Mesothelial cell of epicardium (in vitro differentiated cells): ENCODE measurements at regions not wholly inside any gene's neighbourhood (a gene's known extent, or its start where the extent isn't known, plus 50 kb on each side); places are given as distances from the start of the nearest gene placed in this dataset.

ENCODE experiments used
- DNase-seq, 2 experiments: peaks; one replicate each; pipeline ENCODE4 v3.0.0; 2021; ENCODE audit warnings: low spot score in 2 of 2; ENCODE audit not compliant: unreplicated experiment in 2 of 2
- H3K27ac Mint-ChIP-seq: 2 replicates; pipeline ENCODE4 v1.8.0; 2021; ENCODE audit warnings: mixed read lengths
- H3K27me3 Mint-ChIP-seq: 2 replicates; pipeline ENCODE4 v1.8.0; 2021; ENCODE audit warnings: low read depth, mixed read lengths
- H3K36me3 Mint-ChIP-seq: 2 replicates; pipeline ENCODE4 v1.8.0; 2021; ENCODE audit warnings: mixed read lengths
- H3K4me1 Mint-ChIP-seq: 2 replicates; pipeline ENCODE4 v1.8.0; 2021; ENCODE audit warnings: mixed read lengths
- H3K4me3 Mint-ChIP-seq: 2 replicates; pipeline ENCODE4 v1.8.0; 2021; ENCODE audit warnings: mild to moderate bottlenecking, moderate library complexity, mixed read lengths
- H3K9me3 Mint-ChIP-seq: 2 replicates; pipeline ENCODE4 v1.8.0; 2021; ENCODE audit warnings: mixed read lengths
- CTCF ChIP-seq: fragments of 200-600 bp; sonication (generic); IDR thresholded peaks from one replicate; pipeline ENCODE4 v1.5.0; 2021; ENCODE audit warnings: antibody characterized with exemption; ENCODE audit not compliant: unreplicated experiment

DNA sequence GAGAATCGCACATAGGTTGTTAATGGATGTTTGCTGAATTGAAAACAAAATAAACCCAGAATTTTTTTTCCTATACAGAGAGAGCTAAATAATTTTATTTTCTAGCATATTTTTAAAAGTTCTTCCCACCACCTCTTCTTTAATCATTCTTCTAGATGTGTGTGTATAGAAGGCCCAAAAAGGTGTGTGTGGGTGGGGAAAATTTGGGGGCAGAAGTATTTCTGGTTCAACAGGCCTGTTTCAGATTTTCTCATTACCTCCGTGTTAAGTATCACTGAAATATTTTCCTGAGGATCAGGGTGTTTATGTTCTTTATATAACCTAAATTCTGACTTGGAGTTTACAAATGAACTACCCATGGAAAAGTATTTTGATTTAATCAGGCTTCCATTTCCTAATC is 144.2 kb upstream of the ZNF804B start:
- H3K36me3 Mint-ChIP-seq = no peaks in the 10 kb centered on the region
- no peak for DNase-seq
- no peak overlapping the region for H3K27ac Mint-ChIP-seq
- H3K27me3 Mint-ChIP-seq = no peaks in the 10 kb centered on the region
- no peaks in the 10 kb centered on the region for H3K9me3 Mint-ChIP-seq
- no peaks in the 10 kb centered on the region for H3K4me1 Mint-ChIP-seq
- TF ChIP-seq CTCF = no peak
- no peak overlapping the region for H3K4me3 Mint-ChIP-seq

GRCh38 chr7:88614736-88615135 is 144.8 kb upstream of the ZNF804B start:
- H3K27ac Mint-ChIP-seq = no peak overlapping the region
- no peak overlapping the region for H3K4me3 Mint-ChIP-seq
- no peaks in the 10 kb centered on the region for H3K9me3 Mint-ChIP-seq
- no peaks in the 10 kb centered on the region for H3K36me3 Mint-ChIP-seq
- no peak for DNase-seq
- no peaks in the 10 kb centered on the region for H3K4me1 Mint-ChIP-seq
- TF ChIP-seq CTCF = no peak
- H3K27me3 Mint-ChIP-seq = no peaks in the 10 kb centered on the region

- no peak for DNase-seq
- Mint-ChIP-seq H3K9me3 (peaks cover 4% of the 10 kb centered on the region), H3K36me3 (no peaks in the 10 kb centered on the region), H3K27ac (no peak overlapping the region), H3K4me3 (no peak overlapping the region), H3K27me3 (no peaks in the 10 kb centered on the region), H3K4me1 (no peaks in the 10 kb centered on the region)
- TF ChIP-seq CTCF = no peak
These were observed 148.6 kb upstream of the ZNF804B start for GRCh38 chr7:88610942-88611341.

- Mint-ChIP-seq H3K4me3 (no peak overlapping the region), H3K4me1 (no peaks in the 10 kb centered on the region), H3K27me3 (no peaks in the 10 kb centered on the region), H3K27ac (no peak overlapping the region), H3K9me3 (peaks cover 5% of the 10 kb centered on the region), H3K36me3 (no peaks in the 10 kb centered on the region)
- no peak for TF ChIP-seq CTCF
- no peak for DNase-seq
These were observed 158.8 kb upstream of the ZNF804B start for GRCh38 chr7:88600695-88601094.

- no peak for TF ChIP-seq CTCF
- H3K9me3 Mint-ChIP-seq = peaks cover 16% of the 10 kb centered on the region
- H3K27me3 Mint-ChIP-seq = no peaks in the 10 kb centered on the region
- H3K4me1 Mint-ChIP-seq = no peaks in the 10 kb centered on the region
- no peak for DNase-seq
- H3K4me3 Mint-ChIP-seq = no peak overlapping the region
- no peak overlapping the region for H3K27ac Mint-ChIP-seq
- no peaks in the 10 kb centered on the region for H3K36me3 Mint-ChIP-seq
These were observed 160.0 kb upstream of the ZNF804B start for GRCh38 chr7:88599528-88599927.

GRCh38 chr7:88597941-88598425 is 161.5 kb upstream of the ZNF804B start:
- Mint-ChIP-seq H3K4me1 (no peaks in the 10 kb centered on the region), H3K9me3 (peaks cover 24% of the 10 kb centered on the region), H3K36me3 (no peaks in the 10 kb centered on the region), H3K4me3 (no peak overlapping the region), H3K27me3 (no peaks in the 10 kb centered on the region), H3K27ac (no peak overlapping the region)
- DNase-seq = no peak
- no peak for TF ChIP-seq CTCF
